Neural cell (in vitro differentiated cells): ENCODE measurements at regions not wholly inside any gene's neighbourhood (a gene's known extent, or its start where the extent isn't known, plus 50 kb on each side); places are given as distances from the start of the nearest gene placed in this dataset.

Source experiments
- H2AFZ ChIP-seq: fragments of 200-600, 300-800 bp; sonication (generic), shearing (Covaris generic); 2 replicates; pipeline ENCODE4 v1.6.0; 2014; ENCODE audit warnings: low read depth, mild to moderate bottlenecking, antibody characterized with exemption, low read length, moderate library complexity
- H3F3A ChIP-seq: fragments of 200-600 bp; shearing (Covaris generic); 2 replicates; pipeline ENCODE4 v1.6.1; 2016; ENCODE audit warnings: mild to moderate bottlenecking, moderate library complexity, mixed read lengths, antibody characterized with exemption, low read length; ENCODE audit not compliant: insufficient read depth, poor library complexity, severe bottlenecking
- H3K27ac ChIP-seq: fragments of 200-600, 300-800 bp; sonication (generic), shearing (Covaris generic); 2 replicates; pipeline ENCODE4 v1.5.1; 2014; ENCODE audit warnings: mild to moderate bottlenecking, low read length, moderate library complexity
- H3K27me3 ChIP-seq: fragments of 300-800, 200-600 bp; sonication (generic), shearing (Covaris generic); 2 replicates; pipeline ENCODE4 v1.6.0; 2014; ENCODE audit warnings: mild to moderate bottlenecking, low read depth, low read length, moderate library complexity; ENCODE audit not compliant: insufficient read depth
- H3K36me3 ChIP-seq: fragments of 300-800, 200-600 bp; sonication (generic), shearing (Covaris generic); 2 replicates; pipeline ENCODE4 v1.5.1; 2014; ENCODE audit warnings: mild to moderate bottlenecking, antibody characterized with exemption, low read length, moderate library complexity; ENCODE audit not compliant: insufficient read depth
- H3K4me2 ChIP-seq: fragments of 300-800, 200-600 bp; sonication (generic), shearing (Covaris generic); 2 replicates; pipeline ENCODE4 v1.6.0; 2014; ENCODE audit warnings: mild to moderate bottlenecking, low read length
- H3K4me3 ChIP-seq: fragments of 300-800, 200-600 bp; sonication (generic), shearing (Covaris generic); 2 replicates; pipeline ENCODE4 v1.5.1; 2014; ENCODE audit warnings: mild to moderate bottlenecking, low read length, moderate library complexity
- H3K79me2 ChIP-seq: fragments of 200-600 bp; shearing (Covaris generic); replicated peaks from 2 replicates; pipeline ENCODE4 v1.6.0; 2014; ENCODE audit warnings: mild to moderate bottlenecking, low read length, moderate library complexity; ENCODE audit not compliant: insufficient read depth
- H3K9ac ChIP-seq: fragments of 300-800, 200-600 bp; sonication (generic), shearing (Covaris generic); 2 replicates; pipeline ENCODE4 v1.6.1; 2016; ENCODE audit warnings: mild to moderate bottlenecking, low read length, mixed read lengths
- H3K9me2 ChIP-seq: fragments of 200-600 bp; shearing (Covaris generic); 2 replicates; pipeline ENCODE4 v1.6.1; 2016; ENCODE audit warnings: mild to moderate bottlenecking, low read length, mixed read lengths; ENCODE audit not compliant: insufficient read depth
- H3K9me3 ChIP-seq: fragments of 200-600, 300-800 bp; sonication (generic), shearing (Covaris generic); 2 replicates; pipeline ENCODE4 v1.6.1; 2016; ENCODE audit warnings: mild to moderate bottlenecking, mixed run types, low read length, moderate library complexity, mixed read lengths
- H4K20me1 ChIP-seq: fragments of 200-600 bp; shearing (Covaris generic); 2 replicates; pipeline ENCODE4 v1.6.1; 2016; ENCODE audit warnings: mild to moderate bottlenecking, mixed run types; ENCODE audit not compliant: insufficient read depth
- CTCF ChIP-seq: fragments of 450-650 bp; IDR thresholded peaks from 2 replicates; pipeline ENCODE4 v1.5.1; 2014; ENCODE audit warnings: antibody characterized with exemption, mild to moderate bottlenecking, moderate library complexity; ENCODE audit not compliant: poor library complexity, severe bottlenecking
- EP300 ChIP-seq: fragments of 450-650 bp; conservative IDR thresholded peaks from 2 replicates; pipeline ENCODE4 v1.6.1; 2014; ENCODE audit warnings: antibody characterized with exemption, mild to moderate bottlenecking, moderate library complexity; ENCODE audit not compliant: poor library complexity, severe bottlenecking
- EZH2 ChIP-seq: fragments of 200-600, 300-800 bp; shearing (Covaris generic), sonication (generic); IDR thresholded peaks from 2 replicates; pipeline ENCODE4 v1.6.1; 2014; ENCODE audit warnings: antibody characterized with exemption, low read length, borderline replicate concordance, mild to moderate bottlenecking; ENCODE audit not compliant: insufficient read depth, poor library complexity, severe bottlenecking
- MXI1 ChIP-seq: fragments of 450-650 bp; conservative IDR thresholded peaks from 2 replicates; pipeline ENCODE4 v1.6.1; 2014; ENCODE audit warnings: antibody characterized with exemption, mild to moderate bottlenecking; ENCODE audit not compliant: poor library complexity, severe bottlenecking
- POLR2AphosphoS5 ChIP-seq: IDR thresholded peaks from 2 replicates; pipeline ENCODE4 v1.6.1; 2012
- RAD21 ChIP-seq: fragments of 450-650 bp; conservative IDR thresholded peaks from 2 replicates; pipeline ENCODE4 v1.6.1; 2014; ENCODE audit warnings: antibody characterized with exemption, mild to moderate bottlenecking, moderate library complexity
- REST ChIP-seq: IDR thresholded peaks from 2 replicates; pipeline ENCODE4 v1.6.1; 2012; ENCODE audit warnings: borderline replicate concordance
- SMC3 ChIP-seq: fragments of 450-650 bp; conservative IDR thresholded peaks from 2 replicates; pipeline ENCODE4 v1.6.1; 2014; ENCODE audit warnings: antibody characterized with exemption, mild to moderate bottlenecking, moderate library complexity; ENCODE audit not compliant: poor library complexity
- TAF1 ChIP-seq: IDR thresholded peaks from 2 replicates; pipeline ENCODE4 v1.6.1; 2012; ENCODE audit warnings: low read depth

DNA sequence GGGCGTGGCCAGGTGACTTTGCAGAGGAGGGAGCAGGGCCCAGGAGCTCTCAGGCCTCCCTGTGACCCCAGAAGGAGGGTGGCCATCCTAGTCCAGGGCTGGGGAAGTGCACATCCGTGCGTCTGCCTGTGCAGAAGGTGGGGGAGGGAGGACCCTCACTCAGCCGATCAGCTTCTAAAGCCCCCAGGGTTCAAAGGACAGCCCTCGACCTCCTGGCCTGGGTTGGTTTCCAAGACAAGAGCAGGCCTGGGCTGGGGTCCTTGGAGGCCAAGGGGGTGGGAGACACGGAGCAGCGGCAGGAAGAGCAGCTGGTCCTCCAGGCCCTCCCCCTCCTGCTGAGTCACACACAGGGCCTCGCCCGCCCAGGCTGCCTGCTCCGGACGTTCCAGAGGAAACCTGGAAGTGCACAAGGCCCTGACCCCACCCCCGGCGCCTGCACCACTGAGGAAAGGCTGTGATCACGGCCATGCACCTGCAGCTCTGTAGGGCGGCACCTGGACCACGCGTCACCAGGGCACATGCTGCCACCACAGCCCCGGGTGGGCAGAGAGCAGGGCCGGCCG lies 67.1 kb upstream of the ZNF469 start:
- TF ChIP-seq EP300 (no peak), EZH2 (no peak), CTCF (no peak), MXI1 (no peak), RAD21 (no peak), POLR2AphosphoS5 (no peak), SMC3 (no peak), REST (no peak), TAF1 (no peak)
- no peaks in the 10 kb centered on the region for H4K20me1 ChIP-seq
- H3K27me3 ChIP-seq, result no peaks in the 10 kb centered on the region
- no peaks in the 10 kb centered on the region for H3K9me3 ChIP-seq
- no peaks in the 10 kb centered on the region for H3K9me2 ChIP-seq
- no peaks in the 10 kb centered on the region for H3K79me2 ChIP-seq
- no peak overlapping the region for H3K4me3 ChIP-seq
- H3K36me3 ChIP-seq, result no peaks in the 10 kb centered on the region
- no peak overlapping the region for H3K9ac ChIP-seq
- H2AFZ ChIP-seq, result no peak overlapping the region
- no peak overlapping the region for H3K27ac ChIP-seq
- H3K4me2 ChIP-seq, result no peak overlapping the region
- H3F3A ChIP-seq, result no peaks in the 10 kb centered on the region

DNA sequence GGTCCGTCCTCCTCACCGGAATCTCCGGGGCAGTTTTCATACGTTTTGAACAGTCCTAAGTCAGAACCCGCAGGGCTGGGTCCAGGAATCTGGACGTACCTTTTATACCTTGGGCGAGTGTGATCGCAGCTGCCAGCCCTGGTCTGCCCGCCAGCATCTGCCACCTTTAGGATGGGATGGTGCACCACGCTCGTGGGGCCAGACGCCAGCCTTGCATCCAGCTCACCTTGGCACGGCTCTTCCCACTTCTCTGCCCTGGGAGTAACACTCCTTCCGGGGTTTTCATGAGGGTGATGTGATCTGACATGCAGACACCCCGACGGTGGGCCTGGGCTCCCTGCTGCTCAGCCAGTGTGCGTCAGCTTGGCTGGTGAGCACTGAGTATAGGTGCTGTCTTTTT lies 66.6 kb upstream of the ZNF469 start:
- Histone ChIP-seq H2AFZ (no peak overlapping the region), H3K9ac (no peak overlapping the region), H3K4me2 (no peak overlapping the region), H3K9me3 (no peaks in the 10 kb centered on the region), H3F3A (no peaks in the 10 kb centered on the region), H3K27ac (no peak overlapping the region), H3K36me3 (no peaks in the 10 kb centered on the region), H3K27me3 (no peaks in the 10 kb centered on the region), H3K79me2 (no peaks in the 10 kb centered on the region), H3K4me3 (no peak overlapping the region), H4K20me1 (no peaks in the 10 kb centered on the region), H3K9me2 (no peaks in the 10 kb centered on the region)
- TF ChIP-seq REST, result no peak
- no peak for TF ChIP-seq EP300
- no peak for TF ChIP-seq MXI1
- no peak for TF ChIP-seq TAF1
- TF ChIP-seq POLR2AphosphoS5, result no peak
- no peak for TF ChIP-seq CTCF
- TF ChIP-seq RAD21, result no peak
- no peak for TF ChIP-seq EZH2
- no peak for TF ChIP-seq SMC3
